CD4-positive, alpha-beta T cell (primary cell): ENCODE measurements at regions not wholly inside any gene's neighbourhood (a gene's known extent, or its start where the extent isn't known, plus 50 kb on each side); places are given as distances from the start of the nearest gene placed in this dataset.

ENCODE experiments used
- ATAC-seq: fragments of 200-7000 bp; cut with Tn5 transposase; one replicate; pipeline ENCODE4 v1.10.0; 2022; ENCODE audit warnings: mild to moderate bottlenecking; ENCODE audit not compliant: poor library complexity
- CTCF ChIA-PET: fragments of 350-600 bp; sonication (Branson Sonifier 250); formaldehyde crosslinking; loops from one replicate; lab custom pipeline; 2021; ENCODE audit warnings: antibody characterized with exemption, inconsistent platforms; lab: Charles Lee
- POLR2A ChIA-PET: fragments of 350-600 bp; sonication (Branson Sonifier 250); formaldehyde crosslinking; loops from one replicate; lab custom pipeline; 2021; ENCODE audit warnings: antibody characterized with exemption, inconsistent platforms; lab: Charles Lee
- DNase-seq, 14 experiments: peaks; one replicate each; pipeline ENCODE4 v3.0.0-alpha.2; 2013 to 2020; ENCODE audit warnings: mixed read lengths in 2 of 14
- H3K27ac ChIP-seq, 2 donors: one replicate each; pipeline versions ENCODE4 v1.5.1 to v1.7.0; 2013; ENCODE audit warnings: low read length in 2 of 2, low read depth in 1 of 2, mild to moderate bottlenecking in 1 of 2
- H3K27me3 ChIP-seq, 2 experiments: 1 replicate in 1 of 2; 2 replicates in 1 of 2; pipeline versions ENCODE4 v1.6.1 to v1.7.0; 2013; ENCODE audit warnings: low read length in 2 of 2, control low read depth in 1 of 2, mild to moderate bottlenecking in 1 of 2, moderate library complexity in 1 of 2; ENCODE audit not compliant: insufficient read depth in 2 of 2, control insufficient read depth in 1 of 2
- H3K36me3 ChIP-seq: one replicate; pipeline ENCODE4 v1.6.1; 2013; ENCODE audit warnings: low read length, control low read depth; ENCODE audit not compliant: insufficient read depth
- H3K4me1 ChIP-seq: one replicate; pipeline ENCODE4 v1.6.1; 2013; ENCODE audit warnings: low read length, control low read depth; ENCODE audit not compliant: insufficient read depth
- H3K4me3 ChIP-seq: one replicate; pipeline ENCODE4 v1.5.1; 2013; ENCODE audit warnings: mild to moderate bottlenecking, low read length, moderate library complexity
- H3K9me3 ChIP-seq, 2 experiments: 1 replicate in 1 of 2; 2 replicates in 1 of 2; pipeline versions ENCODE4 v1.6.1 to v1.7.0; 2013; ENCODE audit warnings: low read length in 2 of 2, mild to moderate bottlenecking in 2 of 2, control low read depth in 1 of 2, moderate library complexity in 1 of 2; ENCODE audit not compliant: control insufficient read depth in 1 of 2, insufficient read depth in 1 of 2
- H3K27ac Mint-ChIP-seq: one replicate; pipeline ENCODE4 v1.8.0; 2020; ENCODE audit warnings: mixed read lengths
- H3K27me3 Mint-ChIP-seq: one replicate; pipeline ENCODE4 v1.8.0; 2021; ENCODE audit warnings: mixed read lengths
- H3K36me3 Mint-ChIP-seq: one replicate; pipeline ENCODE4 v1.8.0; 2021; ENCODE audit warnings: low read depth, mixed read lengths
- H3K4me1 Mint-ChIP-seq: one replicate; pipeline ENCODE4 v1.8.0; 2021; ENCODE audit warnings: low read depth, mixed read lengths
- H3K4me3 Mint-ChIP-seq: one replicate; pipeline ENCODE4 v1.8.0; 2020; ENCODE audit warnings: mild to moderate bottlenecking, mixed read lengths
- H3K9me3 Mint-ChIP-seq: one replicate; pipeline ENCODE4 v1.8.0; 2020; ENCODE audit warnings: mixed read lengths
- intact Hi-C, 2 experiments: fragments of 100-400 bp; cut with DNase I in 1 of 2; cut with micrococcal nuclease in 1 of 2; formaldehyde crosslinking; loops; one replicate each; pipeline versions ENCODE4 v1.15.1 to v1.9.0; 2023 to 2025; cut with DNase I, micrococcal nuclease
- TF ChIP-seq, protein P1 (sequence below): fragments of 200-600 bp; IDR thresholded peaks from one replicate; pipeline ENCODE4 v1.8.0; 2022; ENCODE audit warnings: antibody characterized with exemption, mild to moderate bottlenecking

DNA sequence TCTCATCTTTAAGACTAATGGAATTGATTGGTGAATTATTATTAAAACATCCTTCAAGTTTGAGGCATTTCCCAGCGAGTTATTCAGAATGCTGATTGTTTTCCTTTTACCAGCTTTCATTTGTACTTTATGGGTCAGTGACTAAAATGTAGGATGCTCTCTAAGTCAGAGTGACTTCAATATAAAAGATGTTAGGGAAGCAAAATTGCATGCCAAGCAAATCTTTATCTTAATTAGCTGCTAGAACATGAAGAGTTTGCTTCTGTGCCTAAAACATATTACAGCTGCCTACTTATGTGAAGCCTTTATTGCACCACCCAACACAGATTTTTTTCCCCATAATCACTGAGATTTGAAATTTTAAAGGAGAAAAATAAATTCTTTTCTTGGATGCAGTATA lies 79.8 kb upstream of the CYYR1 start:
- POLR2A ChIA-PET: no interaction called here

DNA sequence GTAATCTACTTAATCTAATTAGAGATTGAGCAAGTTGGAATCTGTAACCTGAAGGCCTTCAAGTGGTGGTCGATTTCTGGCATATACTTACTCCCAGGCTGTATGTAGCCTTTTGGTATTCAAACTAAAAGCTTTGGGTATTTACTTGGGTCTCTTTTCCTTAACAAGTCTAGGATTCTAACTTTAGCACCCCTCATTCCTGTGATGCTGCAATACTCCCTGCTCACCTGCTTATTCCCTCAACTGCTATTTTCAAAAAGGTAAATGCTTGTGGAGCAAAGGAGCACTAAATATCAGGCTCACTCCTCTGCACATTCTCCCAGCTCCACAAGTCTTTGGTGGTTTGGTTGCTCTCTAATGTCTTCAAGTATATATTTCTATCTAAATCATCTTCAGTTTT lies 68.0 kb upstream of the CYYR1 start:
- intact Hi-C loops: no loop called here
- no peak overlapping the region for H3K27ac ChIP-seq
- H3K4me3 Mint-ChIP-seq: no peak overlapping the region
- H3K9me3 ChIP-seq: no peaks in the 10 kb centered on the region
- no peaks in the 10 kb centered on the region for H3K27me3 ChIP-seq
- ChIA-PET CTCF (no interaction called here), POLR2A (no interaction called here)
- TF ChIP-seq, protein P1, sequence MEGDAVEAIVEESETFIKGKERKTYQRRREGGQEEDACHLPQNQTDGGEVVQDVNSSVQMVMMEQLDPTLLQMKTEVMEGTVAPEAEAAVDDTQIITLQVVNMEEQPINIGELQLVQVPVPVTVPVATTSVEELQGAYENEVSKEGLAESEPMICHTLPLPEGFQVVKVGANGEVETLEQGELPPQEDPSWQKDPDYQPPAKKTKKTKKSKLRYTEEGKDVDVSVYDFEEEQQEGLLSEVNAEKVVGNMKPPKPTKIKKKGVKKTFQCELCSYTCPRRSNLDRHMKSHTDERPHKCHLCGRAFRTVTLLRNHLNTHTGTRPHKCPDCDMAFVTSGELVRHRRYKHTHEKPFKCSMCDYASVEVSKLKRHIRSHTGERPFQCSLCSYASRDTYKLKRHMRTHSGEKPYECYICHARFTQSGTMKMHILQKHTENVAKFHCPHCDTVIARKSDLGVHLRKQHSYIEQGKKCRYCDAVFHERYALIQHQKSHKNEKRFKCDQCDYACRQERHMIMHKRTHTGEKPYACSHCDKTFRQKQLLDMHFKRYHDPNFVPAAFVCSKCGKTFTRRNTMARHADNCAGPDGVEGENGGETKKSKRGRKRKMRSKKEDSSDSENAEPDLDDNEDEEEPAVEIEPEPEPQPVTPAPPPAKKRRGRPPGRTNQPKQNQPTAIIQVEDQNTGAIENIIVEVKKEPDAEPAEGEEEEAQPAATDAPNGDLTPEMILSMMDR: no peak
- ATAC-seq (no peak), DNase-seq (no peak)
- H3K27me3 Mint-ChIP-seq: no peaks in the 10 kb centered on the region
- H3K4me3 ChIP-seq: no peak overlapping the region
- H3K4me1 Mint-ChIP-seq: no peaks in the 10 kb centered on the region
- H3K36me3 ChIP-seq: no peaks in the 10 kb centered on the region
- no peak overlapping the region for H3K27ac Mint-ChIP-seq
- no peaks in the 10 kb centered on the region for H3K9me3 Mint-ChIP-seq
- no peaks in the 10 kb centered on the region for H3K36me3 Mint-ChIP-seq
- H3K4me1 ChIP-seq: no peaks in the 10 kb centered on the region

More for the DNA sequence above, 79.8 kb upstream of the CYYR1 start:
- Histone ChIP-seq H3K4me3 (no peak overlapping the region), H3K9me3 (no peaks in the 10 kb centered on the region), H3K27ac (no peak overlapping the region), H3K36me3 (no peaks in the 10 kb centered on the region), H3K4me1 (no peaks in the 10 kb centered on the region), H3K27me3 (no peaks in the 10 kb centered on the region)
- intact Hi-C loops: no loop called here
- TF ChIP-seq, protein P1: no peak
- Mint-ChIP-seq H3K27ac (no peak overlapping the region), H3K4me3 (no peak overlapping the region), H3K27me3 (no peaks in the 10 kb centered on the region), H3K9me3 (peaks cover 2% of the 10 kb centered on the region), H3K36me3 (no peaks in the 10 kb centered on the region), H3K4me1 (no peaks in the 10 kb centered on the region)
- ATAC-seq (no peak), DNase-seq (no peak)
- CTCF ChIA-PET: no interaction called here

DNA sequence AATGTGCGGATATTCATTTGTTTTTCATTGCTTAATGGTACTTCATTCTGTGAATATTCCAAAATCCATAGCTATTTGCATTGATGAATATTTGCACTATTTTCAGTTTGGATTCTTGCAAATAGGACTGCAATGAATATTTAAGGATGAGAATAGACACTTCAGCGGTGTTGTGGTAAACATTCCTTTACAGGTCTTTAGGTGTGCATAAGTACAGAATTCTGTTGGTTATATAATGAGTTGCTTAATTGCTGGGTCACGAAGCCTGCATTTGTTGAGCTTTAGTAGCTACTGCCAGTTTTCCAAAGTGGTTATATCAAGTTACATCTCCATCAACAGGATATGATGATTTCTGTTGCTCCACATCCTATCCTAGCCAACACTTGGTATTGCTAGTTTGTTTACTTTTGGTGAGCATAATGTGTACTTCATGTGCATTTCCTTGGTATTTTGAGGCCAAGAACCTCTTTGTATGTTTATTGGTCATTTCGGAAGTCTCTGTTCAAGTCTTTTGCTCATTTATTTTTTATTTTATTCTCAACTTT lies 64.2 kb upstream of the CYYR1 start:
- ChIA-PET POLR2A (no interaction called here), CTCF (no interaction called here)
- Mint-ChIP-seq H3K36me3 (no peaks in the 10 kb centered on the region), H3K27me3 (no peaks in the 10 kb centered on the region), H3K9me3 (peaks cover 3% of the 10 kb centered on the region), H3K4me1 (no peaks in the 10 kb centered on the region), H3K4me3 (no peak overlapping the region), H3K27ac (no peak overlapping the region)
- Histone ChIP-seq H3K36me3 (no peaks in the 10 kb centered on the region), H3K4me3 (no peak overlapping the region), H3K27ac (no peak overlapping the region), H3K27me3 (no peaks in the 10 kb centered on the region), H3K4me1 (no peaks in the 10 kb centered on the region), H3K9me3 (peaks cover 4 to 8% of the 10 kb centered on the region in 2 experiments)
- TF ChIP-seq, protein P1: no peak
- no peak for ATAC-seq
- intact Hi-C loops: no loop called here
- no peak for DNase-seq
